ENCODE measurements at regions not wholly inside any gene's neighbourhood (a gene's known extent, or its start where the extent isn't known, plus 50 kb on each side); places are given as distances from the start of the nearest gene placed in this dataset.

DNA sequence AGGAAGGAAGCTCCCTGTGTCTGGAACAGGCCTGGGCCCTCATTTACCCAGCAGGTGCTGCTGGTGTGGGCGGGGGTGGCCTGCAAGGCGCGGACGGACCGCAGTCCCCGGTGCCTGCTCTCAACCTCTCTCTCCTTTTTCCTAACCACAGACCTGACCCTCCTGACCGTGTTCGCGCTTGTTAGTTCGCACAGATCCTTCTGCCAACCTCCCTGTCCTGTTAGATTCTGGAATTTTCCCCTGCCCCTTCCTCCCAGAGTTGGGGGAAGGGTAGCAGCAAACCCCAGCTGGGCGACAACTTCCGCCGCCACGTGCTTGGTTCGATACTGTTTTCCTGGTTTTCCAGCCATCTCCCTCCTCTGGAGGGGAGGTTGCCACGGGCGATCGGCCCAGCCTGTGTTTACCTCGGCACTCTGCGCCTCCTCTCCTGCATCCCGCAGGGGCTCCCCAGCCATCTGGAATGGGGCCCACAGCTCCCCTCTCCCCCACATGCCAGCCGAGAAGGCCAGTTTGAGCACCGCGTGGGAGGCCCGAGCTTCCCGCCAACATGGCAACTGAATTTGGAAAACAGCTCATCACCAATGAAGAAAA is 70.8 kb upstream of the UNC5A start:
- no peak for TF ChIP-seq POLR2A (IDR thresholded peaks at IDR 0.05)
- TF ChIP-seq, protein P1, sequence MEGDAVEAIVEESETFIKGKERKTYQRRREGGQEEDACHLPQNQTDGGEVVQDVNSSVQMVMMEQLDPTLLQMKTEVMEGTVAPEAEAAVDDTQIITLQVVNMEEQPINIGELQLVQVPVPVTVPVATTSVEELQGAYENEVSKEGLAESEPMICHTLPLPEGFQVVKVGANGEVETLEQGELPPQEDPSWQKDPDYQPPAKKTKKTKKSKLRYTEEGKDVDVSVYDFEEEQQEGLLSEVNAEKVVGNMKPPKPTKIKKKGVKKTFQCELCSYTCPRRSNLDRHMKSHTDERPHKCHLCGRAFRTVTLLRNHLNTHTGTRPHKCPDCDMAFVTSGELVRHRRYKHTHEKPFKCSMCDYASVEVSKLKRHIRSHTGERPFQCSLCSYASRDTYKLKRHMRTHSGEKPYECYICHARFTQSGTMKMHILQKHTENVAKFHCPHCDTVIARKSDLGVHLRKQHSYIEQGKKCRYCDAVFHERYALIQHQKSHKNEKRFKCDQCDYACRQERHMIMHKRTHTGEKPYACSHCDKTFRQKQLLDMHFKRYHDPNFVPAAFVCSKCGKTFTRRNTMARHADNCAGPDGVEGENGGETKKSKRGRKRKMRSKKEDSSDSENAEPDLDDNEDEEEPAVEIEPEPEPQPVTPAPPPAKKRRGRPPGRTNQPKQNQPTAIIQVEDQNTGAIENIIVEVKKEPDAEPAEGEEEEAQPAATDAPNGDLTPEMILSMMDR (IDR thresholded peaks at IDR 0.05 in 8 of 11, conservative IDR thresholded peaks at IDR 0.05 in 3 of 11), result no peak
